ENCODE measurements at regions not wholly inside any gene's neighbourhood (a gene's known extent, or its start where the extent isn't known, plus 50 kb on each side); places are given as distances from the start of the nearest gene placed in this dataset.
"Not testable (repeated sequence)": the region's sequence is repeated elsewhere in the genome, so short reads cannot be mapped to it uniquely, and the experiment has no call there.

DNA sequence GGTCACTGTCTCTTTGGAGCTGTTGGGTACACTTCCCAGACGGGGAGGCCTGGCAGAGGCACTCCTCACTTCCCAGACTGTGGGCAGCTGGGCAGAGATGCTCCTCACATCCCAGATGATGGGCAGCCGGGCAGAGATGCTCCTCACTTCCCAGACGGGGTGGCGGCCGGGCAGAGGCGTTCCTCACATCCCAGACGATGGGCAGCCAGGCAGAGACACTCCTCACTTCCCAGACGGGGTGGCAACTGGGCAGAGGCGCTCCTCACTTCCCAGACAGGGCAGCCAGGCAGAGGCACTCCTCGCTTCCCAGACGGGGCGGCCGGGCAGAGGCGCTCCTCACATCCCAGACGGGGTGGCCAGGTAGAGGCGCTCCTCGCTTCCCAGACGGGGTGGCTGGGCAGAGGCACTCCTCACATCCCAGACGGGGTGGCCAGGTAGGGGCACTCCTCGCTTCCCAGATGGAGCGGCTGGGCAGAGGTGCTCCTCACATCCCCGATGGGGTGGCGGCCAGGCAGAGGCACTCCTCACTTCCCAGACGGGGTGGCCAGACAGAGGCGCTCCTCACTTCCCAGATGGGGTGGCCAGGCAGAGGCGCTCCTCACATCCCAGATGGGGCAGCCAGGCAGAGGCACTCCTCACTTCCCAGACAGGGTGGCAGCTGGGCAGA, 833.1 kb upstream of the RAG2 start:
- ATAC-seq, result not testable (repeated sequence)

DNA sequence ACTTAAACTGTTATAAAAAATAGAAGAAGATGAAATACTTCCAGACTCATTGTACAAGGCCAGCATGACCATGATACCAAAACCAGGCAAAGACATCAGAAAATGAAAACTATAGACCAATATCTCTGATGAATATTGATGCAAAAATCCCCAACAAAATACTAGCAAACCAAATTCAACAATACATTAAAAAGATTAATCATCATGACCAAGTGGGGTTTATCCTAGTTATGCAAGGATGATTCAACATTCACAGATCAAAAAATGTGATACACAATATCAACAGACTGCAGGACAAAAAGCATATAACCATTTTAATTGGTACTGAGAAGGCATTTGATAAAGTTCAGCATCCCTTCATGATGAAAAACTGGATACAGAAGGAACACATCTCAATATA, 824.5 kb upstream of the RAG2 start:
- DNase-seq, result no peak
- ATAC-seq, result no peak

More for the DNA sequence above, 833.1 kb upstream of the RAG2 start:
- DNase-seq, result not testable (repeated sequence)

DNA sequence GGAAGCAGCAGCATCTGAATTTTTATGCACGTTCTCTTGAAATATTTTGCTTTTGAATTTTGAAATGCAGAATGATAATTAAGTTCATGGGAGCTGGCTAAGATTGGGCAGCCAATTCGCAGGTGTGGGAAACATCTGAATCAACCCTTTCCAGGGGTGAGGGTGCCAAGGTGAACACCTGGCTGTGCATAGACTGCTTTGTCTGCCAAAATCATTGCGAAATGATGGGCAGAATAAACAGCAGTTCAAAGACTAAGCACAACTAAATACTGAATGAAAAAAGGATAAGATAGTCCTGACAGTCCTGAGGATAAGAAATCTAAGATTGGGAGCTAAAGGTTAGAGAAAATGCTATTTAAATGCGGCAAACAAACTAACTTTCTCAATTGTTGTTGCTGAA, 813.3 kb upstream of the RAG2 start:
- no peak for ATAC-seq
- no peak for DNase-seq

DNA sequence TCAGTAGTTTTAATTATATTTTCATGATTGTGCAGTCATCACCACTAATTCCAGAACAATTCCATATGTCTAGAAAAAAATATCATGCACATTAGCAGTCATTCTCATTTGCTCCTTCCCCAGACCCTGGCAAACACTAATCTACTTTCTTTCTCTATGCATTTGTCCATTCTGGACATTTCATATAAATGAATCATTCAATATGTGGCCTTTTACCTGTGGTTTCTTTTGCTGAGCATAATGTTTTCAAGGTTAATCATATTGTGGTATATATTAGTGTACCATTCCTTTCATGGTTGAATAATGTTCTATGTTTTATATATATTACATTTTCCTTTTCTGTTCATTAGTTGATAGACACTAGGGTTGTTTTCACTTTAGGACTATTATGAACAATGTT, 811.1 kb upstream of the RAG2 start:
- no peak for DNase-seq
- ATAC-seq, result no peak

DNA sequence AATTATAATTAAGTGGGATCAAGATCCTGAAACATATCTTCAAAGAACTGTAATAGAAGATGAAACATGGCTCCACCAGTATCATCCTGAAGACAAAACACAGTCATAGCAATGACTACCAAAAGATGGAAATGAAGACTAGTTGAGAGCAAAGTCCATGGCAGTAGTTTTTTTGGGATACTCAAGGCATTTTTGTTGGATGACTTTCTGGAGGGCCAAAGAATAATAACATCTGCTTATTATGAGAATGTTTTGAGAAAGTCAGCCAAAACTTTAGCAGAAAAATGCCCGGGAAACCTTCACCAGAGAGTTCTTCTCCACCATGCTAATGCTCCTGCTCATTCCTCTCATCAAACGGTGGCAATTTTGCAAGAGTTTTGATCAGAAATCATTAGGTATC, 809.4 kb upstream of the RAG2 start:
- DNase-seq, result no peak
- no peak for ATAC-seq

DNA sequence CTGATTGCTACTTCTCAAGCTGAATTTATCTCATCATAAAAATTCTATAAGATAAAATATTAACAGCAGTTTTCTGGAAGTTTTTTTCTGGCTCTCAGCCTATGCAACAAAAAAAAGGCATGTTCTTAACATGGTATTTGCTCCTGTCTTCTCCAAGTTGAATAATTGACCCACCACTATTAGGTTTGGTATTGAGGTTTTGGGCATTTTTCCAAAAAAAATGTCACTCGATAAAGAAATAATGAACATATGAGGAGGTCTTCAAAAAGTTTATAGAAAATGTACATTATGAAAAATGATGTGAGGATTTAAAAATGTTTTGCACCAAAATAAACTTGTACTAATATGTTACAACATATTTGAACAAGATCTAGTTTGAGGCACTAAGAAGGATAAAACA, 808.6 kb upstream of the RAG2 start:
- DNase-seq, result no peak
- ATAC-seq, result no peak

DNA sequence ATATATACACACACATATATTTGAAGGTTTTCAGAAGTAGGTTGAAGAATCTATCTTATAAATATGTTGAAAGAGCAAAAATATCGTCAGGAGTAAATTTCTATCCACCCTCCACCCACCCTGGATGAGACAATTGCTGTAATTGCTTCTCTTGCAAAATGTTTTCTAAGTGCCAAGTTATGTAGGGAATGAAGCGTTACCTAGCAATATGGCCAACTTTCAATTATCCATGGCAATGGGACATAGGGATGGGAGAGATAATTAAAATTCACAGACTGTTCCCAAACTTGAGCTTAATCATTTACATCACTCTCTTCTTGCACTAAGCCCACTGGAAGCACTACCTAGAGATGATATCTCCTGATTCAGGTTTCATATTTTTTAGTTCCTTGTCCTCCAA, 806.2 kb upstream of the RAG2 start:
- no peak for DNase-seq
- no peak for ATAC-seq

DNA sequence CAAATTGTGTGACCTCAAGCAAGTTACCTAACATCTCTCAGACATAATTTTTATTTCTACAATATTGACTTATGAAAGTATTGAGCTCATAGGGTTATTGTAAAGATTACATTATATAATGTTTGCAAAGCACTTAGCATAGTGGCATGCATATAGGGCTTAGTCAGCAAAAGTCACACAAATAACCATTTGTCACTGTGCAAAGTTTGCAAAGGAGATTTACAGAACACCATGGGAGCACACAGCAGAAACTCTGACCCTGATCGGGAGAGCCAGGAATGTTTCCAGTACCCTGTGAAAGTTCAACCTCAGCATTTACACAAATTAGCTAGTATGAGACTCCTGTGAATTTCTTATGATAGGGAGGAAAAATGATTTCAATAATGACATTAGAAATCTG, 804.6 kb upstream of the RAG2 start:
- ATAC-seq (no peak), DNase-seq (no peak)

DNA sequence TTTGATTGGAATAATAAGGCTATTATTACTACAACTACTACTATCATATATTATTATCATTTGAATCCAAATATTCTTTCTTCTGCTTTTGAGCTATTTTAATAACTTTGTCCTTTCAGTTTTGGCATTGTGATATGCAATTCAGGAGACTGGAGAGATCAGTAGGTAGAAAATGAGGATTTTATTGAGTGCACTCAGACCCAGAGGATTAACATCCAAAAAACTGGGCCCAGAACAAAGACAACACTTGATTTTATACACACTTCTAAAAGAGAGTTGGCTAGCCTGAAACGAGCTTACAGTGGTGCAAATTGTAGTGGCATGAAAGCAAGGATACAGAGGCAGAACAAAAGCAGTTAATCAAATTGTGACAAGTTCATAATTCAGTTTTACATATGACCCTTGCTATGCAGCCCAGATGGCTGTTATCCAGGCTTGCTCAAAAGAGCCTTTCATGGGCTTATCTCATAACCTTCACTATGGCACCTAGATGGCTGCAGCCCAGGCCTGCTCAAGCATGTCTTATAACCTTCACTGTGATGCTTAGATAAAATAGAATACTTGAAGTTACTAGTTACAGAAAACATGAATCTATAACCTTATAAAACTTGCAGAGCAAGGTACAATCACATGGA, 796.3 kb upstream of the RAG2 start:
- no peak for ATAC-seq
- DNase-seq, result no peak

DNA sequence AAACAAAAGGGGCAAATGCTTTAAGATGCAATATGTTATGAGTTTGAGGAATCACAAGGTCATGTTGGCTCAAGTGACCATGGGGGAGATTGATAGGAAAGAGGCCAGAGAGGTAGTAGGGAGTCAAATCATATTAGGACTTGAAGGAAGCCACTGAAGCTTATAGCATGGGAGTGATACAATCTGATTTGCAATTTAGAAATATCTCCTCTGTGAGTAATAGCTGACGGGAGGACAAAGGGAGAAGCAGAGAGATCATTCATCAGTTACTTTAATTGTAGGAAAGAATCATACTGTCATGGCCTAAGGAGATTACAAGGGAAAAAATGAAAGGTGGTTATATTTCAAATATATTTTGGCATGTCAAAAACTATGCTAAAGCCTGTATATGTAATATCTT, 793.6 kb upstream of the RAG2 start:
- ATAC-seq, result no peak

DNA sequence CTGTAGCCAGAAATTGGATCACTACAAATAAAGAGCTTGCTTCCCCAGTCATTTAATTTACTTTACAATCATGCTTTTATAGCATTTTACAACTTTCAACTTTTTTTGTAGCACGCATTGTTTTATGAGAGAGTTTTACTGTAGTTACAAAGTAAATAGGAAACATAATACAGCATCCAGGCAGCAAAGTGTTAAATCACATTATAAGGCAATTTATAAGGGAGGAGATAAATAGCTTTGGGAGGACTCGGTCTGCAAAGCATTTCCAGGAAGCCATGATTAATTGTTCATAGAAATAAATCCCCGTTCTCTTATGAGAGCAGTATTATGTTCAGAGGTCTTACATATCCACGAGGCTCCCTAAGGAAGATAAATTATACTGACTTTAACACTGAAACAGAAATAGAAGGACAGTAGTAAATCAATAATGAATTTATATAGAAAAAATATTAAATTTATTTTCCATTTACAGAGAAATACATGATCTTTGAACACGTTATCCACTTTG, 792.6 kb upstream of the RAG2 start:
- DNase-seq, result no peak
- no peak for ATAC-seq

More for the DNA sequence above, 793.6 kb upstream of the RAG2 start:
- DNase-seq, result no peak

DNA sequence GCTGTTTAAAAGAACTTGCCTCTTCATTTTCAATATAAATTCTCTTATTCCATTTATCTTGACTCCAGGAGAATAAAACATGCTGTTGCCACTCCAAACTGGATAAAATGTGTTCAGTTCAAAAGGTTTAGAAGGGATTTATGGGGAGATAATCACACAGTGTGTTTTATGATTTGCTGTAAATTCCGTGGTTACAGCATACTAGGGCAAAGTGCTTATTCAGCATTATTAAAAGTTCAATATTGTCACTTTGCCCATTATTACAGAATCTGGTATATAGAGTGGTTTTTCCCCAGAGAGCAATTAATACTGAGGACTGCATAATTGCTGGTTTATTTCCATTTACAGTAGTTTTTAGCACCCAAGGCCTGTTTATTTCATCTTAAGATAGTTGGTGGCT, 780.9 kb upstream of the RAG2 start:
- ATAC-seq, result no peak
- DNase-seq, result no peak

DNA sequence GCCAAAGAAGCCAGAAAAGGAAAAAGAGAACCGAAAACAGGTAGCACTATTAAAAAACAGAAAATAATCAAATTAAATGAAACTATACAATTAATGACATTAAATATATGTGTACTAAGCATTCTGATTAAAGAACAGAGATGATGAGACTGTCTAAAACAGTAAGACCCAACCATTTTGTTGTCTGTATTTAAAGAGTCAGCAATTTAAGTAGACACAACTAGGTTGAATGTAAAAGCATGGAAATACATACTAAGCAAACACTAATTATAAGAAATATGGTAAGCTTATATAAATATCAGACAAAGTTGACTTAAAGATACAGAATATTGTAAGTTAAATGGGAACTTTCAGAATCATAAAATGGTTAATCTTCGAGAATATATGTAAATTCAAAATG, 774.6 kb upstream of the RAG2 start:
- DNase-seq (no peak), ATAC-seq (no peak)

DNA sequence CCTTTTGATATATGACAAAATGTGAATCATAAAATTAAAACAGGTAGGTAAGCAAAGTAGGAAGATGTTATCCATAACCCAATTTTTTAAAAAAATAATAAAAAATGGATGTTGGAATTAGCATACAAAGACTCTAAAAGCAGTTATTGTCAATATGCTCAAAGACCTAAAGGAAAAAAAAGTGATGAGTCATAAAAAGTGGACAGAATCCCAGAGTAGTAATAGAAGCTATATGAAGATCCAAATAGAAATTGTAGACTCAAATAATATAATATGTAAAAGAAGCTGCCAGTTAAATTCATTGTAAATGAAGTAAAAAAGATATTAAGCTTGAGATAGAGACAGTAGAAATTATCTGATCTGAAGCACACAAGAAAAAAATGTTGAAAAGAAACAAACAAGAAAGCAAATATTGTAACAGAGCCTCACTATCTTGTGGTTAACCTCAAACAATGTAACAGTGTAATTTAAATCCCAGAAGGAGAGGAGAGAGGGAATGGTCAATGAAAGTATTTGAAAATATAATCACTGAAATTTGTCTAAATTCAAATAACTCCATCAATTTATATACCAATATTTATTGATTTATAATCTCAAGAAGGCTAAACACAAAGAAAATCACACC, 773.4 kb upstream of the RAG2 start:
- ATAC-seq (no peak), DNase-seq (no peak)

DNA sequence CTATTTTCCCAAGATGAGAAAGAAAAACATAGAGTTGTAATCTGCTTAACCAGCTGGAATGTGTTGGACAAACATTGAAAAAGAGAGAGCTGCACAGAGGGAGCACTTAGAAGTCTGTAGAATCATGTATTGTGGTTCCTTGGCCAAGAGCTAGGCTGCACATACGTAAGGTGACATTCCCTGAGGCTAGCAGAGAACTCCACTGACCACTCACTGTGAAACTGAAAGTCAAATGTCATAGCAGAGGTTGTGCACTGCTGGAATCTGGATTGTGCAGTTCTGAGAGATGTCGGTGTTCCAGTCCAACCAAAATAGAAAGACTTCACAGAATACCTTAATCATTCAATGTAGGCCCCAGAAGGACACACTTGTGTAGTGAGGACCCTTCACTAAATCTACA, 772.8 kb upstream of the RAG2 start:
- ATAC-seq, result no peak
- no peak for DNase-seq

DNA sequence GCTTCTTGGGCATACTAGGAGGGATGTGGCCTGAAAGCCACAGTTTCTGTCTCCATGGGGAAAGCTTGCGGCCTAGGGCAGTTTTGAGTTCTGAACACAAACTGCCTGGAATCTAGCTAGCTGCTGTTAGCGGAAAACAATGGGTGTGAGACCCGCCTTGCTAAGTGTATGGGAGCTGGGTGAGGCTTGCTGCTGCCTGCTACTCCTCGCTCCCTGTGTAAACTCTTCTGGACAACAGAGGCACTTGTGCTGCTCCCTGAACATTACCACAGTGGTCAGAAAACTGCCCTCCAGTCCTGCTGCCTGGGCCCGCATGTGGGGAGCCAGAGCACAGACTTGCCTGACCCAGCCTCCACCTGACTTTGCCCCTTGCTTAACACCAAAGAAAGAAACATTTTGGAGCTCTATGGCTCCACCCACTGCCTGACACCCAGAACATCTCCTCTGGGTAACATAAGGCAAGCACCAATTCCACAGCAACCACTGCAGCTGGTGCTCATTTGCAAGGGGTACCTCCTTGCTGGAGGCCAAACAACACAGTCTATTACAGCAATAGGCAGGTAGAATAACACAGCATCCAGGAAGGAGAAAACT, 766.3 kb upstream of the RAG2 start:
- DNase-seq (no peak), ATAC-seq (no peak)

DNA sequence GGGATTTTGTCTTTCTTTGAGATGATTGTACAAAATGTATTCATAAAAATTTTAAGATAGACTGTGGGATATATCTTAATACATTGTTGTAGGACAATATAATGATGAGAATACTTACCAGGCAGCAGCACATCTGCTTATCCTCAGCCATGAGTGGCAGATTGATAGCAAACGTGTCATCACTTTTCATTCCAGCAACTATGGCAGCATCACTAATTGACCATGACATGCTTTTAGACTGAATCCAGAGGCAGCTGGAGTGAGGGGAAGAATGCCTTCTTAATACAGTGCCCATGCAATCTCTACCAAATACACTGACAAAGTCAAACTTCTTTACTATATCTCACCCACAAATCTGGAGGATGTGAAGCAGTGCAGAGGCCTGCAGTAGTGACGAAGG, 755.2 kb upstream of the RAG2 start:
- ATAC-seq, result no peak
- no peak for DNase-seq

DNA sequence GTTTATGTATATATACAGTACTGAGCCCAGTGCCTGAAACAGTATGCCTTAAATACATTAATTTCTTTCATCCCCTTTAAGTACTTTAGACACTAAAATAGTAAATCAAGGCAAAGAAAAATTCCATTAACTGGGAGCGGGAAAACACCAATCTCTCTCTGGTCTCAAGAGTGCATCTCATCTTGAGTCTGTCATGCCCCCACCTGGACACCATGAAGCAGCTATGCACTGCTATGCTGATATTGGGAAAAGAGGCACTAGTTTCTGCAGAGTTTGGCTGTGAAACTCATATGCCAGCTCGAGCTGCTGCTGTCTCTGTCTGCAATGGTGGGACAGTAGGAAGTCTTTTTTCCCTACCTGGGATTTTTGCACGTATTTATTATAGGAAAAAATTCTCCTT, 754.4 kb upstream of the RAG2 start:
- DNase-seq (no peak), ATAC-seq (no peak)

DNA sequence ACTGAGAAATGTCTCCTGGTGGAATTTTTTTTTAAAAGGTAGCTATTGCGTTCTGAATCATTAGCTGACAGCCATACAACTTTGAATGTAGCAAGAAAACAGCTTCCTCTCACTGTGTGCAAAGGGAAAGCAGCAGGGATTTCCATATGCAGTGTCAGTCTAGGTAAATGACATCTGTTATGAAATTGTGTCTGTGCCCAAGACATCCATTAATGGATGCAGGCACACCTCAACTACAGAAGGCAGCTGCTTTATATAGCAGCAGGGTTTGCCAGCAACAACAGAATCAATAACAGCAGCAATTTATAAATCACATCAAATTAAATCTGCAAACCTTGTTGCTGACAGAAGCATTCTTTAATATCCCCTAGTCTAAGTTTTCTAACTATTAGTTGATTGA, 745.3 kb upstream of the RAG2 start:
- no peak for DNase-seq
- no peak for ATAC-seq

DNA sequence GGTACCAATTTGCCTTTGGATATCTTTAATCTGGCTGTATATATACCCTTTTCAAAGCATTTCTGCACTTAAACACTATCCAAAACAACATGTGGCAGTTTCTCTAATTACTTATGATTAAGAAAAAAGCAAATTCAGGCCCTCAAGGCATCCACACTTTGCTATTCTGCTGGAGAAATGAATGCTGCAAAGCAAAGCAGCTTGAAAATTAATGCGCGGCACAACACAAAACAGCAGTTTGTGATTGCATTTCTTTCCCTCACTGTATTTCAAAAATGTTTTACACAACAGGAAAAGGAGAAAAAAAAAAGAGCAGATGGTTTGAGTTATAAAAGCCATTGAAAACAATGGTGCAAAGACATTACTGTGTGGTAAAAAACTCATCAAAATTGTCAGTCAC, 738.4 kb upstream of the RAG2 start:
- DNase-seq, result no peak
- no peak for ATAC-seq

DNA sequence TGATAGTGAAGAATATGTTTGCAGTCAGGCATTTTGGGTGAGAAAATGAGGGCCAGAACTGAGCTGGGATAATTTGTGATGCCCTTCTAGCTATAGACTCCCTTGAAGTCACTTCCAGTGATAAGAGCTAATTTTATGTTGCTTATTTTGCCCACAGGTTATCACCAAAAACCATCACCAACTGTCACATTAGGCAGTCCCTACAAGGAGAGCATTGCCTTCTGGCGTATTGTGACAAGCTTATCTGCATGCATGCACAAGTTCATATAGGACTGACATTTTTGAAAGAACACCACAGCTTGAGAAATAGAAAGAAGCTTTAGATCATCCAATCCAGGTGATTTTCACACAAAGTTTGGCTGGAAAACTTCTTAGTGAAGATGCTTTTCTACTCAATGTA, 735.3 kb upstream of the RAG2 start:
- DNase-seq (no peak), ATAC-seq (no peak)

DNA sequence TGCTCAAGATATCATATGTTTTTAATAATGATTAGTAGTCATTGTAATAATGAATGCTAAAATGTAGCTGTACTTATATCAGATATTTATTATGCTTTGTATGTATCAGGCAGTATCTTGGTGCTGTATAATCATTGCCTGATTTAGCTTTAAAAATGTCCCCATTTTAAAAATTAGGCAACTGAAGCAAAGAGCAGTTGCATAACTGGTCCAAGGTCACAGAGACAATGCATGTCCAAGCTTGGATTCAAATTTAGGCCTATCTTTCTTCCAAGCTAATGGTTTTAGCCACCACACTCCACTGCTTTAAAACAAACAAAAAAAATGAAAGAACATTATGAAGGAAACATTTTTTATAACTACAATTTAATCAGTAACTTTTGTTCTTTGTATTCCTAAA, 725.8 kb upstream of the RAG2 start:
- ATAC-seq (no peak), DNase-seq (no peak)

Measured in stimulated activated naive CD8-positive, alpha-beta T cell treated with anti-CD3 and anti-CD28 coated beads, Interleukin-15, Interleukin-2, amounts not matched to agents 100 U/mL and 50 U/mL, for 24 hours (primary cell).